Caco-2 (cell line): ENCODE measurements at regions not wholly inside any gene's neighbourhood (a gene's known extent, or its start where the extent isn't known, plus 50 kb on each side); places are given as distances from the start of the nearest gene placed in this dataset.

Experiments used
- BruUV-seq: library from RNA; stranded (reverse); fragments of 400-500 nt; replicated peaks from 2 replicates; lab custom pipeline; 2021; lab: Mats Ljungman, UMichigan
- CTCF ChIA-PET: fragments of 300-600 bp; sonication (Branson Sonifier 250); formaldehyde crosslinking; loops from one replicate; lab custom pipeline; 2022; ENCODE audit warnings: antibody characterized with exemption; lab: Charles Lee
- POLR2A ChIA-PET: fragments of 300-600 bp; sonication (Branson Sonifier 250); formaldehyde crosslinking; loops from one replicate; lab custom pipeline; 2022; ENCODE audit warnings: antibody characterized with exemption; lab: Charles Lee
- DNase-seq, 2 experiments: peaks; one replicate each; pipeline versions ENCODE4 v3.0.0 to v3.0.0-alpha.2; 2020 to 2022
- H3K27me3 ChIP-seq: replicated peaks from 2 replicates; pipeline ENCODE4 v1.6.0; 2011; ENCODE audit warnings: low read length; ENCODE audit not compliant: control insufficient read depth, insufficient read depth
- H3K36me3 ChIP-seq: 2 replicates; pipeline ENCODE4 v1.5.1; 2011; ENCODE audit warnings: low read length; ENCODE audit not compliant: control insufficient read depth, insufficient read depth
- H3K4me1 ChIP-seq: fragments of 250-450 bp; sonication (Bioruptor Pico); 2 replicates; pipeline ENCODE4 v1.5.1; 2020; ENCODE audit warnings: mild to moderate bottlenecking
- H3K4me3 ChIP-seq: 2 replicates; pipeline ENCODE4 v1.5.1; 2011; ENCODE audit warnings: low read depth, mild to moderate bottlenecking, control low read depth, low read length
- H3K9me3 ChIP-seq: fragments of 250-450 bp; sonication (Bioruptor Pico); 2 replicates; pipeline ENCODE4 v1.5.1; 2020; ENCODE audit warnings: mild to moderate bottlenecking, moderate library complexity
- H3K27ac Mint-ChIP-seq: one replicate; pipeline ENCODE4 v1.8.0; 2022; ENCODE audit warnings: mixed read lengths; ENCODE audit not compliant: unreplicated experiment
- H3K27me3 Mint-ChIP-seq: one replicate; pipeline ENCODE4 v1.8.0; 2022; ENCODE audit warnings: mixed read lengths; ENCODE audit not compliant: insufficient read depth, unreplicated experiment
- H3K36me3 Mint-ChIP-seq: one replicate; pipeline ENCODE4 v1.8.0; 2022; ENCODE audit warnings: mild to moderate bottlenecking, mixed read lengths; ENCODE audit not compliant: insufficient read depth, unreplicated experiment
- H3K4me1 Mint-ChIP-seq: one replicate; pipeline ENCODE4 v1.8.0; 2022; ENCODE audit warnings: low read depth, mixed read lengths; ENCODE audit not compliant: unreplicated experiment
- H3K4me3 Mint-ChIP-seq: one replicate; pipeline ENCODE4 v1.8.0; 2022; ENCODE audit warnings: mild to moderate bottlenecking, moderate library complexity, mixed read lengths; ENCODE audit not compliant: unreplicated experiment
- H3K9me3 Mint-ChIP-seq: one replicate; pipeline ENCODE4 v1.8.0; 2022; ENCODE audit warnings: mixed read lengths; ENCODE audit not compliant: unreplicated experiment
- intact Hi-C: fragments of 100-400 bp; cut with micrococcal nuclease; formaldehyde crosslinking; loops from one replicate; pipeline ENCODE4 v1.10.0; 2022; ENCODE audit not compliant: unreplicated experiment
- TF ChIP-seq, protein P1 (sequence below), 2 experiments: fragments of 200-600 bp in 1 of 2; IDR thresholded peaks; 1 replicate in 1 of 2; 2 replicates in 1 of 2; pipeline versions ENCODE4 v1.5.1 to v1.8.0; 2011 to 2022; ENCODE audit warnings: antibody characterized with exemption in 1 of 2, control low read depth in 1 of 2, inconsistent platforms in 1 of 2, low read depth in 1 of 2, low read length in 1 of 2, mild to moderate bottlenecking in 1 of 2, moderate library complexity in 1 of 2; ENCODE audit not compliant: insufficient read depth in 1 of 2, severe bottlenecking in 1 of 2, unreplicated experiment in 1 of 2

DNA sequence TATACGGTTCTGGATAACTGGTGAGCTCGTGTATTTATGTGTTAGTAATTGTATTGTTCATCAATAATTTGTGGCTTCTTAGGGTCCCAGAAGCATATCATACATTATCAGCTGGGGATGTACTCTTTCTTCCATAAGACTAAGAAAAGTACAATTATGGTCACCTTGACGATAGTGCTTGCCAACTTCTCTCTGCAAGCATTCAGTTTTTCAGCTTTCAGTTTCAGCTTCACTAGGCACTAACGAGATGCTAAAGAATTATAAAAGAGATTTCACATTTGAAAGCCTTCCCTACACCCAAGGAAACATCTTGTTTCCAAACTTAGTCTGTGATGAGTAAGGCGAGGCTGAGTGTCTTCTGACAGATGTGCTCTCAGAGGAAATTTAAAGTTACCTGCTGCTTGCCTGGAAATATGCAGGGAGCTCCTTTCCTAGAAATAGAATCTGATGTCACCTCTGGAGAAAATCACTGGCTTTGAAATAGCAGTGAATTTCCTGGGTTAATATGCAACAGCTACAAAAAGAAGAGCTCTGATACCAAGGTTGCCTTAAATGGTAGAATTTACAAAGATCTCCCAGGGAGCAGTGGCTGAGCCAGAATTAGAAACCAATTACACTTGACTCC, 1419.9 kb upstream of the TMEM132C start:
- TF ChIP-seq, protein P1, sequence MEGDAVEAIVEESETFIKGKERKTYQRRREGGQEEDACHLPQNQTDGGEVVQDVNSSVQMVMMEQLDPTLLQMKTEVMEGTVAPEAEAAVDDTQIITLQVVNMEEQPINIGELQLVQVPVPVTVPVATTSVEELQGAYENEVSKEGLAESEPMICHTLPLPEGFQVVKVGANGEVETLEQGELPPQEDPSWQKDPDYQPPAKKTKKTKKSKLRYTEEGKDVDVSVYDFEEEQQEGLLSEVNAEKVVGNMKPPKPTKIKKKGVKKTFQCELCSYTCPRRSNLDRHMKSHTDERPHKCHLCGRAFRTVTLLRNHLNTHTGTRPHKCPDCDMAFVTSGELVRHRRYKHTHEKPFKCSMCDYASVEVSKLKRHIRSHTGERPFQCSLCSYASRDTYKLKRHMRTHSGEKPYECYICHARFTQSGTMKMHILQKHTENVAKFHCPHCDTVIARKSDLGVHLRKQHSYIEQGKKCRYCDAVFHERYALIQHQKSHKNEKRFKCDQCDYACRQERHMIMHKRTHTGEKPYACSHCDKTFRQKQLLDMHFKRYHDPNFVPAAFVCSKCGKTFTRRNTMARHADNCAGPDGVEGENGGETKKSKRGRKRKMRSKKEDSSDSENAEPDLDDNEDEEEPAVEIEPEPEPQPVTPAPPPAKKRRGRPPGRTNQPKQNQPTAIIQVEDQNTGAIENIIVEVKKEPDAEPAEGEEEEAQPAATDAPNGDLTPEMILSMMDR (IDR thresholded peaks at IDR 0.05; ENCODE audit: insufficient read depth in 1 of 2, low read depth in 1 of 2, low read length in 1 of 2, severe bottlenecking in 1 of 2, unreplicated experiment in 1 of 2), result no peak
- no peaks in the 10 kb centered on the region for H3K9me3 Mint-ChIP-seq
- intact Hi-C loops, result no loop called here
- Histone ChIP-seq H3K9me3 (no peaks in the 10 kb centered on the region), H3K4me3 (no peak overlapping the region), H3K4me1 (no peaks in the 10 kb centered on the region), H3K36me3 (no peaks in the 10 kb centered on the region), H3K27me3 (no peaks in the 10 kb centered on the region)
- DNase-seq, result no peak
- no peaks in the 10 kb centered on the region for H3K36me3 Mint-ChIP-seq
- no peaks in the 10 kb centered on the region for H3K4me1 Mint-ChIP-seq
- H3K4me3 Mint-ChIP-seq, result no peak overlapping the region
- POLR2A ChIA-PET, result no interaction called here
- H3K27me3 Mint-ChIP-seq, result no peaks in the 10 kb centered on the region
- no peak overlapping the region for H3K27ac Mint-ChIP-seq
- no TSS peak for BruUV-seq
- CTCF ChIA-PET, result no interaction called here

DNA sequence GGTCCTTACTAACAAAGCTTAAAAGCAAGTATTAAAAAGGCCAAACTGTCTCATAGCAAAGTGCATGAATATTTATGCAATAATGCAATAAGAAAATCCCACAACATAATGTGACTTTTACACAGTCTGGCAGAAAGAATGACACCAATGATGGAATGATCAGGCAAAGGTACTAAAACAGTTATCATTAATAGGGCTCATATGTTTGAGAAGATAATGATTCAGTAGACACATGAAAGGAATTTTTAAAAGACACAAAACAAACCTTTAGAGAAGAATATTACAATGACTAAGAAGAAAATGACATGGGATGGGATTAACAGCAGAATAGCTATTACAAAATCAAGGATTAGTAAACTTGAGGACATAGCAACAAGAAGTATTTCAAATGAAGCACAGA, 1411.2 kb upstream of the TMEM132C start:
- H3K36me3 Mint-ChIP-seq, result no peaks in the 10 kb centered on the region
- no peaks in the 10 kb centered on the region for H3K9me3 ChIP-seq
- ChIA-PET POLR2A (no interaction called here), CTCF (no interaction called here)
- no peak overlapping the region for H3K4me3 ChIP-seq
- intact Hi-C loops, result no loop called here
- no peaks in the 10 kb centered on the region for H3K27me3 ChIP-seq
- H3K27me3 Mint-ChIP-seq, result no peaks in the 10 kb centered on the region
- TF ChIP-seq, protein P1 (IDR thresholded peaks at IDR 0.05; ENCODE audit: insufficient read depth in 1 of 2, low read depth in 1 of 2, low read length in 1 of 2, severe bottlenecking in 1 of 2, unreplicated experiment in 1 of 2), result no peak
- H3K36me3 ChIP-seq, result no peaks in the 10 kb centered on the region
- no peaks in the 10 kb centered on the region for H3K9me3 Mint-ChIP-seq
- no peaks in the 10 kb centered on the region for H3K4me1 Mint-ChIP-seq
- BruUV-seq, result no TSS peak
- no peak overlapping the region for H3K4me3 Mint-ChIP-seq
- no peak for DNase-seq
- H3K4me1 ChIP-seq, result no peaks in the 10 kb centered on the region
- H3K27ac Mint-ChIP-seq, result no peak overlapping the region

DNA sequence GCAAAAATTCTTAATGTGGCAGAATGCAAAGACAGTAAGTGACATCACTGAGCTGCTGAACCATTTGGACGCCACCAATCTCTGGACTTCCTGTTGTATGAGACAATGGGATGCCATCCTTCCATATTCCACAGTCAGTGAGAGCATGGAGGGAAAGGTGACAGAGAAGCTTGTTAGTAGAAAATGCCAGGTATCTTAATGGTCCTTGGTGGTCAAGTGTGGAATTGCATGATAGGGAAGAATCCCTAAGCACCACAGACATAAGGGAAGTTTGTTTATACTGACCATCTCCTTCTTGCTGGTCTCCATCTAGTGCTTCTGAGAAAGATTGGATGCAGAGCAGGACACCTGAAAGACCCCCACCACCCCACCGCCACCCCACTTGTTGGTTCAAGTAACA, 1410.0 kb upstream of the TMEM132C start:
- H3K27me3 ChIP-seq, result no peaks in the 10 kb centered on the region
- ChIA-PET CTCF (no interaction called here), POLR2A (no interaction called here)
- DNase-seq, result no peak
- Mint-ChIP-seq H3K36me3 (no peaks in the 10 kb centered on the region), H3K4me1 (no peaks in the 10 kb centered on the region), H3K27ac (no peak overlapping the region), H3K27me3 (no peaks in the 10 kb centered on the region), H3K4me3 (no peak overlapping the region), H3K9me3 (no peaks in the 10 kb centered on the region)
- BruUV-seq, result no TSS peak
- H3K36me3 ChIP-seq, result no peaks in the 10 kb centered on the region
- H3K4me3 ChIP-seq, result no peak overlapping the region
- H3K9me3 ChIP-seq, result no peaks in the 10 kb centered on the region
- no peaks in the 10 kb centered on the region for H3K4me1 ChIP-seq
- intact Hi-C loops, result no loop called here
- TF ChIP-seq, protein P1 (IDR thresholded peaks at IDR 0.05; ENCODE audit: insufficient read depth in 1 of 2, low read depth in 1 of 2, low read length in 1 of 2, severe bottlenecking in 1 of 2, unreplicated experiment in 1 of 2), result no peak
